Dermis blood vessel endothelial cell (primary cell): ENCODE measurements at regions not wholly inside any gene's neighbourhood (a gene's known extent, or its start where the extent isn't known, plus 50 kb on each side); places are given as distances from the start of the nearest gene placed in this dataset.
"Not testable (repeated sequence)": the region's sequence is repeated elsewhere in the genome, so short reads cannot be mapped to it uniquely, and the experiment has no call there.

Source experiments
- DNase-seq: peaks from one replicate; pipeline ENCODE4 v3.0.0; 2010

- DNase-seq = no peak
Measured at GRCh38 chrX:148080593-148080992, 99.5 kb downstream of the FMR1NB start.

- DNase-seq = no peak
Measured at GRCh38 chrX:148084611-148085010, 103.5 kb downstream of the FMR1NB start.

GRCh38 chrX:148120151-148120550 lies 139.0 kb downstream of the FMR1NB start:
- DNase-seq = no peak

- DNase-seq = no peak
Measured at GRCh38 chrX:148120999-148121623, 140.0 kb downstream of the FMR1NB start.

- not testable (repeated sequence) for DNase-seq
Measured at GRCh38 chrX:148128872-148129505, 147.9 kb downstream of the FMR1NB start.

- peak; percentile 26 for DNase-seq
Measured at GRCh38 chrX:148133105-148133725, 152.1 kb downstream of the FMR1NB start.

- no peak for DNase-seq
Measured at GRCh38 chrX:148134578-148134977, 153.4 kb downstream of the FMR1NB start.

GRCh38 chrX:148135738-148136137 lies 154.6 kb downstream of the FMR1NB start:
- peak; percentile 7 for DNase-seq

- no peak for DNase-seq
Measured at GRCh38 chrX:148146121-148146520, 165.0 kb downstream of the FMR1NB start.

- no peak for DNase-seq
Measured at GRCh38 chrX:148156986-148157385, 175.8 kb downstream of the FMR1NB start.

- no peak for DNase-seq
Measured at GRCh38 chrX:148159796-148160195, 178.7 kb downstream of the FMR1NB start.

GRCh38 chrX:148161701-148162100 lies 180.6 kb downstream of the FMR1NB start:
- no peak for DNase-seq

GRCh38 chrX:148185631-148186030 lies 204.5 kb downstream of the FMR1NB start:
- DNase-seq = no peak

GRCh38 chrX:148192547-148192946 lies 211.4 kb downstream of the FMR1NB start:
- no peak for DNase-seq

- DNase-seq = no peak
Measured at GRCh38 chrX:148193759-148194158, 212.6 kb downstream of the FMR1NB start.

- DNase-seq = no peak
Measured at GRCh38 chrX:148203531-148203930, 222.4 kb downstream of the FMR1NB start.

- no peak for DNase-seq
Measured at GRCh38 chrX:148204195-148204594, 223.1 kb downstream of the FMR1NB start.

GRCh38 chrX:148214786-148215185 lies 233.6 kb downstream of the FMR1NB start:
- DNase-seq = no peak

- DNase-seq = no peak
Measured at GRCh38 chrX:148215726-148216125, 234.6 kb downstream of the FMR1NB start.

- peak; percentile 20 for DNase-seq
Measured at GRCh38 chrX:148223361-148223760, 242.2 kb downstream of the FMR1NB start.

GRCh38 chrX:148228521-148228920 lies 247.4 kb downstream of the FMR1NB start:
- no peak for DNase-seq

GRCh38 chrX:148229801-148230303 lies 248.7 kb downstream of the FMR1NB start:
- DNase-seq = no peak

GRCh38 chrX:148259990-148260389 lies 240.4 kb upstream of the AFF2 start:
- no peak for DNase-seq

- DNase-seq = no peak
Measured at GRCh38 chrX:148265829-148266228, 234.6 kb upstream of the AFF2 start.
